Activated CD8-positive, alpha-beta memory T cell treated with anti-CD3 and anti-CD28 coated beads for 24 hours (primary cell): ENCODE measurements at regions not wholly inside any gene's neighbourhood (a gene's known extent, or its start where the extent isn't known, plus 50 kb on each side); places are given as distances from the start of the nearest gene placed in this dataset.
"Not testable (repeated sequence)": the region's sequence is repeated elsewhere in the genome, so short reads cannot be mapped to it uniquely, and the experiment has no call there.

Experiments used
- DNase-seq: peaks from one replicate; pipeline ENCODE4 v3.0.0-alpha.2; 2020

- not testable (repeated sequence) for DNase-seq
Observed at GRCh38 chr5:87212183-87212582, 55.5 kb upstream of the RASA1 start.

- DNase-seq: not testable (repeated sequence)
Observed at GRCh38 chr5:87217480-87217879, 50.2 kb upstream of the RASA1 start.
